HEK293 (cell line): ENCODE measurements at regions not wholly inside any gene's neighbourhood (a gene's known extent, or its start where the extent isn't known, plus 50 kb on each side); places are given as distances from the start of the nearest gene placed in this dataset.

Experiments
- CTCF ChIP-seq: fragments of 450-650 bp; formaldehyde crosslinking; IDR thresholded peaks from 2 replicates; pipeline ENCODE4 v1.5.1; 2016; ENCODE audit warnings: missing biosample characterization, missing genetic modification characterization
- HOXC10 ChIP-seq: sonication (generic); formaldehyde crosslinking; IDR thresholded peaks from 2 replicates; pipeline ENCODE4 v1.8.1; 2023; ENCODE audit warnings: mild to moderate bottlenecking, missing genetic modification reagents
- KLF16 ChIP-seq: fragments of 450-650 bp; formaldehyde crosslinking; IDR thresholded peaks from 2 replicates; pipeline ENCODE4 v1.5.1; 2017; ENCODE audit warnings: missing biosample characterization, missing genetic modification characterization
- ZBTB21 ChIP-seq: fragments of 450-650 bp; formaldehyde crosslinking; IDR thresholded peaks from 2 replicates; pipeline ENCODE4 v1.5.1; 2017; ENCODE audit warnings: missing biosample characterization, missing genetic modification characterization
- ZFP3 ChIP-seq: fragments of 450-650 bp; formaldehyde crosslinking; IDR thresholded peaks from 2 replicates; pipeline ENCODE4 v1.5.1; 2016; ENCODE audit warnings: low read depth, missing biosample characterization, missing genetic modification characterization
- ZNF274 ChIP-seq, 2 experiments: fragments of 200-500 bp in 1 of 2; fragments of 450-650 bp in 1 of 2; sonication (Bioruptor generic) in 1 of 2; formaldehyde crosslinking in 1 of 2; IDR thresholded peaks; 2 replicates each; pipeline versions ENCODE4 v1.5.1 to v1.6.1; 2014 to 2016; ENCODE audit warnings: borderline replicate concordance in 1 of 2, inconsistent platforms in 1 of 2, low read length in 1 of 2, missing biosample characterization in 1 of 2, missing genetic modification characterization in 1 of 2
- ZNF449 ChIP-seq: fragments of 450-650 bp; formaldehyde crosslinking; IDR thresholded peaks from 2 replicates; pipeline ENCODE4 v1.5.1; 2017; ENCODE audit warnings: missing biosample characterization, mild to moderate bottlenecking, missing genetic modification characterization, moderate library complexity
- ZNF513 ChIP-seq: fragments of 450-650 bp; IDR thresholded peaks from 2 replicates; pipeline ENCODE4 v1.5.1; 2018; ENCODE audit warnings: missing biosample characterization, missing genetic modification characterization
- ZNF629 ChIP-seq: fragments of 450-650 bp; formaldehyde crosslinking; IDR thresholded peaks from 2 replicates; pipeline ENCODE4 v1.5.1; 2017; ENCODE audit warnings: missing biosample characterization, missing genetic modification characterization

- TF ChIP-seq CTCF (tag by site-specific recombination), result no peak
- TF ChIP-seq ZFP3, result no peak
- TF ChIP-seq HOXC10 (CRISPR knock-in tag), result no peak
- TF ChIP-seq KLF16 (tag by site-specific recombination), result no peak
- no peak for TF ChIP-seq ZNF513 (tag by site-specific recombination)
- no peak for TF ChIP-seq ZBTB21 (tag by site-specific recombination)
- TF ChIP-seq ZNF629 (tag by site-specific recombination), result no peak
- no peak for TF ChIP-seq ZNF449
- no peak for TF ChIP-seq ZNF274 (IDR thresholded peaks at IDR 0.05; ENCODE audit: low read length)
- no peak for TF ChIP-seq ZNF274 (tag by site-specific recombination; IDR thresholded peaks at IDR 0.05; ENCODE audit: borderline replicate concordance)
Measured at GRCh38 chr5:166093312-166093711, 2198.1 kb upstream of the WWC1 start.
